GM12891 (cell line): ENCODE measurements at regions not wholly inside any gene's neighbourhood (a gene's known extent, or its start where the extent isn't known, plus 50 kb on each side); places are given as distances from the start of the nearest gene placed in this dataset.

Experiments
- DNase-seq: peaks from one replicate; pipeline ENCODE4 v3.0.0; 2011; ENCODE audit warnings: low spot score; ENCODE audit not compliant: insufficient read length
- FAIRE-seq: peaks from 2 replicates; lab custom pipeline; 2011; peaks lifted over from hg19 to GRCh38; lab: Jason Lieb, UNC
- POLR2AphosphoS5 ChIP-seq: IDR thresholded peaks from 2 replicates; pipeline ENCODE4 v1.6.1; 2011; ENCODE audit warnings: low read depth, low read length, control low read depth

DNA sequence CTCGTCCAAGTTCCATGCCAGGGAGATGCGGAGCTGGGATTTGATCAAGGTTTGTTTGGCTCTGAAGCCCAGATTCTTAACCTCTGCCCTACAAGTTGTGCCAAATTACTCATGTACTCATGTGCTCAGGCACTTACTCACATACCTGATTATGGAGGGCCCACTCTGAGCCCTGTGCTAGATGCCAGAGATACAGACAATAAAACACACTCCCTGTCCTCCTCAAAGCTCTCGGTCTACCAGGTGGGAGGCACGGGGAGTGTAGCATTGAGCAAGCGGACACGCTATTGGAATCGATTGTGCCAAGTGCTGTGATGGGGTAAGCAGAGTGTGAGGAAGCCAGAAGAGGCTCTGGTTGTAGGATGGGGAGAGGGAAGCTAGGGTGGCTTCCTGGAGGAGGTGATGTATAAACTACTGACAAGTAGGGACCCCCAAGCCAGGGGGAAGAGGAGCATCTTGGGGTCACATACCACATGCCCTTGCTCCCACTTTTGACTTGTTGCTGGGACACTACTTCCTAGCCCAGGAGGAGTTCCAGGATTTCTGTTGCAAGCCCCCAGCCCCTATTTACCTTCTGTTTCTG is 49.8 kb upstream of the IFNLR1 start:
- TF ChIP-seq POLR2AphosphoS5: no peak
- FAIRE-seq: peak; percentile 48
- DNase-seq: no peak
